ENCODE measurements at regions not wholly inside any gene's neighbourhood (a gene's known extent, or its start where the extent isn't known, plus 50 kb on each side); places are given as distances from the start of the nearest gene placed in this dataset.

GRCh38 chr2:107374249-107374648 is 452.4 kb upstream of the RGPD4 start:
- no peak for TF ChIP-seq CTCF (IDR thresholded peaks at IDR 0.05; ENCODE audit: low read depth, low read length, poor library complexity, severe bottlenecking)
- TF ChIP-seq EZH2phosphoT487 (IDR thresholded peaks at IDR 0.05; ENCODE audit: borderline replicate concordance, low read length): no peak
